PFSK-1 (cell line): ENCODE measurements at regions not wholly inside any gene's neighbourhood (a gene's known extent, or its start where the extent isn't known, plus 50 kb on each side); places are given as distances from the start of the nearest gene placed in this dataset.

ENCODE experiments used
- FOXP2 ChIP-seq: optimal IDR thresholded peaks from 2 replicates; pipeline ENCODE3; 2011; ENCODE audit warnings: borderline replicate concordance, control low read depth, inconsistent platforms; ENCODE audit not compliant: insufficient read depth; ENCODE audit errors: extremely low read length, extremely low read depth
- POLR2AphosphoS5 ChIP-seq: IDR thresholded peaks from 2 replicates; pipeline ENCODE4 v1.6.1; 2012; ENCODE audit warnings: low read depth, mild to moderate bottlenecking, control low read depth, low read length, moderate library complexity
- REST ChIP-seq, 2 experiments: IDR thresholded peaks; 2 replicates each; pipeline versions ENCODE4 v1.6.1 to v1.8.0; 2011 to 2012; ENCODE audit warnings: low read depth in 2 of 2, low read length in 2 of 2, control low read depth in 1 of 2, inconsistent platforms in 1 of 2, mild to moderate bottlenecking in 1 of 2, moderate library complexity in 1 of 2; ENCODE audit not compliant: insufficient read depth in 1 of 2
- SIN3A ChIP-seq: IDR thresholded peaks from 2 replicates; pipeline ENCODE4 v1.6.1; 2012; ENCODE audit warnings: mild to moderate bottlenecking, low read length, moderate library complexity, borderline replicate concordance; ENCODE audit not compliant: insufficient read depth
- TAF1 ChIP-seq: IDR thresholded peaks from 2 replicates; pipeline ENCODE4 v1.6.1; 2012; ENCODE audit warnings: low read length, control low read depth, borderline replicate concordance; ENCODE audit not compliant: insufficient read depth

- TF ChIP-seq SIN3A (no peak), REST (IDR thresholded peaks at IDR 0.05; ENCODE audit: insufficient read depth in 1 of 2, low read depth in 2 of 2, low read length in 2 of 2) (no peak), TAF1 (no peak), FOXP2 (no peak), POLR2AphosphoS5 (no peak)
Measured at GRCh38 chr2:147363181-147363580, 481.6 kb upstream of the ACVR2A start.

- no peak for TF ChIP-seq REST (IDR thresholded peaks at IDR 0.05; ENCODE audit: insufficient read depth in 1 of 2, low read depth in 2 of 2, low read length in 2 of 2)
- no peak for TF ChIP-seq POLR2AphosphoS5
- TF ChIP-seq FOXP2, result no peak
- TF ChIP-seq TAF1, result no peak
Measured at GRCh38 chr2:147358375-147358774, 486.5 kb upstream of the ACVR2A start.

- TF ChIP-seq POLR2AphosphoS5 (no peak), TAF1 (no peak), SIN3A (no peak), REST (IDR thresholded peaks at IDR 0.05; ENCODE audit: insufficient read depth in 1 of 2, low read depth in 2 of 2, low read length in 2 of 2) (no peak), FOXP2 (no peak)
Measured at GRCh38 chr2:147356157-147356556, 488.7 kb upstream of the ACVR2A start.

GRCh38 chr2:147355706-147356105 lies 489.1 kb upstream of the ACVR2A start:
- no peak for TF ChIP-seq TAF1
- TF ChIP-seq REST (IDR thresholded peaks at IDR 0.05; ENCODE audit: insufficient read depth in 1 of 2, low read depth in 2 of 2, low read length in 2 of 2), result no peak
- TF ChIP-seq FOXP2, result no peak
- TF ChIP-seq SIN3A, result no peak

GRCh38 chr2:147353072-147353381 lies 491.8 kb upstream of the ACVR2A start:
- TF ChIP-seq POLR2AphosphoS5 (no peak), FOXP2 (no peak), TAF1 (no peak), SIN3A (no peak), REST (IDR thresholded peaks at IDR 0.05; ENCODE audit: insufficient read depth in 1 of 2, low read depth in 2 of 2, low read length in 2 of 2) (no peak)
